OCI-LY3 (cell line): ENCODE measurements at regions not wholly inside any gene's neighbourhood (a gene's known extent, or its start where the extent isn't known, plus 50 kb on each side); places are given as distances from the start of the nearest gene placed in this dataset.

Experiments
- H2AFZ ChIP-seq: fragments of 200-600, 300-600 bp; shearing (Covaris generic); 2 replicates; pipeline ENCODE4 v1.6.0; 2014; ENCODE audit warnings: antibody characterized with exemption, low read depth, low read length
- H3K27ac ChIP-seq: fragments of 200-600, 300-600 bp; sonication (generic); 2 replicates; pipeline ENCODE4 v1.5.1; 2014; ENCODE audit warnings: mild to moderate bottlenecking, low read length, moderate library complexity, mixed read lengths
- H3K27me3 ChIP-seq: fragments of 200-600, 300-600 bp; sonication (generic); 2 replicates; pipeline ENCODE4 v1.6.1; 2014; ENCODE audit warnings: low read depth, low read length, mixed read lengths
- H3K36me3 ChIP-seq: fragments of 200-600, 300-600 bp; sonication (generic); replicated peaks from 2 replicates; pipeline ENCODE3; 2014; ENCODE audit warnings: low read depth, low read length, mixed read lengths
- H3K4me1 ChIP-seq: fragments of 300-600, 200-600 bp; sonication (generic); 2 replicates; pipeline ENCODE4 v1.6.1; 2014; ENCODE audit warnings: low read length, mixed read lengths
- H3K4me2 ChIP-seq: fragments of 200-600, 300-600 bp; sonication (generic); 2 replicates; pipeline ENCODE4 v1.6.1; 2014; ENCODE audit warnings: low read length, mixed read lengths
- H3K4me3 ChIP-seq: fragments of 300-600, 200-600 bp; sonication (generic); 2 replicates; pipeline ENCODE4 v1.5.1; 2014; ENCODE audit warnings: antibody characterized with exemption, mild to moderate bottlenecking, low read length, moderate library complexity
- H3K79me2 ChIP-seq: fragments of 300-600, 200-600 bp; shearing (Covaris generic); 2 replicates; pipeline ENCODE4 v1.6.1; 2014; ENCODE audit warnings: mild to moderate bottlenecking, low read length, mixed read lengths
- H3K9ac ChIP-seq: fragments of 300-600, 200-600 bp; shearing (Covaris generic); 2 replicates; pipeline ENCODE4 v1.6.0; 2014; ENCODE audit warnings: mild to moderate bottlenecking, low read length, moderate library complexity
- H3K9me3 ChIP-seq: fragments of 200-600, 300-600 bp; shearing (Covaris generic); 2 replicates; pipeline ENCODE4 v1.6.1; 2014; ENCODE audit warnings: low read length, mixed read lengths; ENCODE audit not compliant: insufficient read depth
- H4K20me1 ChIP-seq: fragments of 200-600, 300-600 bp; sonication (generic); 2 replicates; pipeline ENCODE4 v1.6.1; 2016; ENCODE audit warnings: low read length, mixed read lengths; ENCODE audit not compliant: insufficient read depth
- EZH2phosphoT487 ChIP-seq: fragments of 200-600 bp; shearing (Covaris generic); IDR thresholded peaks from 2 replicates; pipeline ENCODE4 v1.6.1; 2018; ENCODE audit warnings: antibody characterized with exemption, mixed run types, low read depth
- TF ChIP-seq, protein P1 (sequence below): fragments of 200-600, 300-600 bp; sonication (generic); IDR thresholded peaks from 2 replicates; pipeline ENCODE4 v1.5.1; 2014; ENCODE audit warnings: antibody characterized with exemption, low read length, low read depth

DNA sequence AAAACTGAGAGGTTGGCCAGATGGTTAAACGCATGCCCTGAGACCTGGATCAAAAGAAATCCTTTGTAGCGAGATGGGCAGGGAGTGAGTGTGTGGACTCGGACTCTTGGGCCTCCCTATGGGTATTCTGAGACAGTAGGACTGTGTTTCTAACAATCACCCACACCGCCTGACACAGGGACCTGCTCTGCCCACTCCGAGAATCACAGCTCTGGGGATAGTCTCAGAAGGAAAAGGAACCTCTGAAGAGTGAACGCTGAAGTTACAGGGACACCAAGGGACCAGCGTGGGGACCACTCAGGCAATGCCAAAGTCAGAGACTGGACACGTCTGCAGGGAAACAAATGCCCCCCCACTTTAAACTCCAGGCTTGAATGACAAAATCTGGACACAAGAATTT lies 242.1 kb upstream of the TCERG1L start:
- H3K9ac ChIP-seq, result no peak overlapping the region
- no peaks in the 10 kb centered on the region for H3K79me2 ChIP-seq
- H3K4me2 ChIP-seq, result no peak overlapping the region
- no peaks in the 10 kb centered on the region for H3K36me3 ChIP-seq
- H3K27ac ChIP-seq, result no peak overlapping the region
- H3K9me3 ChIP-seq, result no peaks in the 10 kb centered on the region
- no peak overlapping the region for H3K4me3 ChIP-seq
- no peaks in the 10 kb centered on the region for H3K27me3 ChIP-seq
- H3K4me1 ChIP-seq, result no peaks in the 10 kb centered on the region
- no peak overlapping the region for H2AFZ ChIP-seq
- no peaks in the 10 kb centered on the region for H4K20me1 ChIP-seq
- TF ChIP-seq, protein P1, sequence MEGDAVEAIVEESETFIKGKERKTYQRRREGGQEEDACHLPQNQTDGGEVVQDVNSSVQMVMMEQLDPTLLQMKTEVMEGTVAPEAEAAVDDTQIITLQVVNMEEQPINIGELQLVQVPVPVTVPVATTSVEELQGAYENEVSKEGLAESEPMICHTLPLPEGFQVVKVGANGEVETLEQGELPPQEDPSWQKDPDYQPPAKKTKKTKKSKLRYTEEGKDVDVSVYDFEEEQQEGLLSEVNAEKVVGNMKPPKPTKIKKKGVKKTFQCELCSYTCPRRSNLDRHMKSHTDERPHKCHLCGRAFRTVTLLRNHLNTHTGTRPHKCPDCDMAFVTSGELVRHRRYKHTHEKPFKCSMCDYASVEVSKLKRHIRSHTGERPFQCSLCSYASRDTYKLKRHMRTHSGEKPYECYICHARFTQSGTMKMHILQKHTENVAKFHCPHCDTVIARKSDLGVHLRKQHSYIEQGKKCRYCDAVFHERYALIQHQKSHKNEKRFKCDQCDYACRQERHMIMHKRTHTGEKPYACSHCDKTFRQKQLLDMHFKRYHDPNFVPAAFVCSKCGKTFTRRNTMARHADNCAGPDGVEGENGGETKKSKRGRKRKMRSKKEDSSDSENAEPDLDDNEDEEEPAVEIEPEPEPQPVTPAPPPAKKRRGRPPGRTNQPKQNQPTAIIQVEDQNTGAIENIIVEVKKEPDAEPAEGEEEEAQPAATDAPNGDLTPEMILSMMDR, result no peak
- no peak for TF ChIP-seq EZH2phosphoT487

DNA sequence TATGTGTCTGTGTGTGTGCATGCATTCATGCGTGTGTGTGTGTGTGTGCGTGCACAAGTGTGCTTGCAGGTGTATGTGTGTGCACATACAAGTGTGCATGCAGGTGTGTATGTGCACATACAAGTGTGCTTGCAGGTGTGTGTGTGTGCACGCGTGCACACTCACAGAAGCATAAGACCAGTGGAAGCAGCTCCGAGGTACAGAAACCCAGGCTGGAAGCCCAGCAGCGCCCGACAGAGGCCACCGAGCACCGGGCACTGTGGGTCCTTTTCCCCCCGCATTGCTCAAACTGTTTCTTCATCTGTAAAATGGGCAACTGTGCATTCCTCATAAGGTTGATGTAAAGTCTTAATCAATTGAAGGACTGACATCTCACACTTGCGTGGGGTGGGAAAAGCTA lies 243.3 kb upstream of the TCERG1L start:
- Histone ChIP-seq H3K36me3 (no peaks in the 10 kb centered on the region), H3K79me2 (no peaks in the 10 kb centered on the region), H3K4me2 (no peak overlapping the region), H2AFZ (no peak overlapping the region), H3K4me1 (no peaks in the 10 kb centered on the region), H4K20me1 (no peaks in the 10 kb centered on the region), H3K4me3 (no peak overlapping the region), H3K9ac (no peak overlapping the region), H3K27ac (no peak overlapping the region), H3K9me3 (no peaks in the 10 kb centered on the region), H3K27me3 (no peaks in the 10 kb centered on the region)
- TF ChIP-seq, protein P1, result no peak
- no peak for TF ChIP-seq EZH2phosphoT487

DNA sequence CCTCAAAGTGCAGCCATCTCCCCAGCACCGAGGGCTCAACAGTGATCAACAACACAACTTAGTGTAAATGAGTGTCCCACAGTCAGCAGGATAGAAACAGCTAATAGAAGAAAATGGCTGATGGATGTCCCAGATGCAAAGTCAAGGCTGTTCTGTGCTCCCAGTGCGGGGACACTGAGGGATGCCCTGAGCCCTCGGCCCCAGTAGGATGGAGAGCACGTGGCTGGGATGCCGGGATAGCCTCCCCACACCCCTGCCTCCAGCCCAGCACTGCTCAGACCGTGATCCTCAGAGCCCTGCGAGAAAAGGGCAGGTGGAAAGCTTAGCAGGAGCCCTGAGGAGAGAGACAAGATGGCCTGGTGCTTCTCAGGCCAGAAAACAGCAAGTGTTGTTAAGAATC lies 243.9 kb upstream of the TCERG1L start:
- Histone ChIP-seq H3K27me3 (no peaks in the 10 kb centered on the region), H3K4me1 (no peaks in the 10 kb centered on the region), H3K27ac (no peak overlapping the region), H3K4me3 (no peak overlapping the region), H3K9ac (no peak overlapping the region), H3K36me3 (no peaks in the 10 kb centered on the region), H4K20me1 (no peaks in the 10 kb centered on the region), H3K9me3 (no peaks in the 10 kb centered on the region), H2AFZ (no peak overlapping the region), H3K79me2 (no peaks in the 10 kb centered on the region), H3K4me2 (no peak overlapping the region)
- no peak for TF ChIP-seq EZH2phosphoT487

DNA sequence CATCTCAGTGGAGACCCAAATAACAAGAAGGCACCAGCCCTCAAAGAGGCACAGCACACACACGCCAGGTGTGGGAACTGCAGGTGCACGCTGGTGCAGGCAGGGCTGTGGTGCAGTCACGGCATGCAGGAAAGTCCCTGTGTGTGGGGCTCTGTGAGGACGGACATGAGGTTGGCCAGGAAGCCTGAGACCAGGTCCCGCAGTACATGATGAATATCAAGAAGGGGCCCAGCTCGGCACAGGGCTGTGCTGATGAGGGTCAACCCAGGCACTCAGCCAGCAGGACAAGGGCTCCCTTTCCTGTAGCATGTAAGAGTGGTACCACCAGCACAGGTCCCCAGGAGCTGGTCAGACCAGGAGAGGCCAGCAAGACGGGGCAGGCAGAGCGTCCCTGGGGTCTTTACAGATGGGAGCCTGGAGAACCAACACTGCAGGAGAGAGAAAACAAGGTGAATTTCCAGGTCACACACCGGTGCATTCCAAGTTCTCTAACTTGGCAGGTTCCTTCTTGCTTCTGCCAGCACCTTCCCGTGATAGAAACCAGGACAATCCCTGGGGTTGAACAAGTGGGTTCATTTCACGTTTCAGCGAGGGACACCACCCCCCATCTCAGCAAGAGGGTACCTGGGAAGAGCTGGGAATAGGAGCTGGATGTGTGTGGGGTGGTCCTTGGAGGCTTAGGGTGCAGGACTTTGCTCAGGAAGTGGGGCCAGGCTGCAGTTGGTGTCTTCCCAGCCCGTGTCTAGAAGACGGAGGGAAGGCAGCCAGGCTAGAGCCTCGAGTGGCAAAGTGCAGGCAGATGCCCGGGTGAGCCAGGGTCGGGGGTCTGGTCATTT lies 244.8 kb upstream of the TCERG1L start:
- TF ChIP-seq, protein P1, result no peak
- TF ChIP-seq EZH2phosphoT487, result no peak
- H3K9me3 ChIP-seq, result no peaks in the 10 kb centered on the region
- H3K27me3 ChIP-seq, result no peaks in the 10 kb centered on the region
- no peaks in the 10 kb centered on the region for H4K20me1 ChIP-seq
- no peaks in the 10 kb centered on the region for H3K4me1 ChIP-seq
- H3K27ac ChIP-seq, result no peak overlapping the region
- H3K36me3 ChIP-seq, result no peaks in the 10 kb centered on the region
- H3K4me2 ChIP-seq, result no peak overlapping the region
- H2AFZ ChIP-seq, result no peak overlapping the region
- H3K4me3 ChIP-seq, result no peak overlapping the region
- no peaks in the 10 kb centered on the region for H3K79me2 ChIP-seq
- H3K9ac ChIP-seq, result no peak overlapping the region
